ENCODE measurements at regions not wholly inside any gene's neighbourhood (a gene's known extent, or its start where the extent isn't known, plus 50 kb on each side); places are given as distances from the start of the nearest gene placed in this dataset.

DNA sequence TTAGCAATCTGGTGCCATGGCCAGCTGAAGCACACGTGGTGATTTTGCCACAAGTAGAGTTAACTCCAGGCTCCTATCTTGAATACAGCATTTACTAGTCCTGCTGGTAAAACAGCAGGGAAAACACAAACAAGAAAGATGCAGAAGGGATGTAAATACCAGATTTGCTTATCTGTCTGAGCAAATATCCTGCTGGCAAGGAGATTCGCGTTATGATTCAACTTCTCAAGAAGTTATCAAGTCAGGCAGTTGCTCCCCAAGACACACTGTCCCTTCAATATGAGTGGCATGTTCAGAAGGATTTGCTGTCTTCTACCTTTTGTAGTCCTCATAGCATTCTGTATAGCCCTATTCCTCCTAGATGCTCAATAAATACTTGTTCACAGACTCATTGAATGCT lies 171.2 kb upstream of the EGLN3 start:
- no peak for DNase-seq

- no peak for DNase-seq
These were observed 169.5 kb upstream of the EGLN3 start for GRCh38 chr14:34120185-34120977.

- no peak for DNase-seq
These were observed 168.4 kb upstream of the EGLN3 start for GRCh38 chr14:34119107-34119858.

- DNase-seq, result no peak
These were observed 163.1 kb upstream of the EGLN3 start for GRCh38 chr14:34113991-34114390.

- no peak for DNase-seq
These were observed 162.2 kb upstream of the EGLN3 start for GRCh38 chr14:34113005-34113511.

GRCh38 chr14:34111953-34112352 lies 161.1 kb upstream of the EGLN3 start:
- no peak for DNase-seq

DNA sequence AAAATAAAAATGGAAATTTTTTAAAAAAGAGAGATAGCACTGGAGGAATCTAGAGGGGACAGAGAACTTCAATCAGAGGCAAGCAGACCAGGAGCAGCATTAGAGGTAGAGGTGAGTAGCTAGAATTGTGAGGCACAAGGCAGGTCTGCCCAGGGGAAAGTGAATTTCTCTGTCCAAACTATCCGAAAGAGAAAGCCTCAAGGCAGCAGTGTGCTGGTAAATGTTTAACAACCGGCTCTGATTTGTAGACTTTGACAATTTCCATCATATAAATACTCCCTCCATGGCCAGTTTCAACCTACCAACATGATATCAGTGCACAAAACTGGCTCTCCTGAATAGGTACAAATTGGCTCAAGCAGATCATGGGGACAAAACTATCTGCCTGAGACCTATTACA lies 160.6 kb upstream of the EGLN3 start:
- DNase-seq, result no peak

DNA sequence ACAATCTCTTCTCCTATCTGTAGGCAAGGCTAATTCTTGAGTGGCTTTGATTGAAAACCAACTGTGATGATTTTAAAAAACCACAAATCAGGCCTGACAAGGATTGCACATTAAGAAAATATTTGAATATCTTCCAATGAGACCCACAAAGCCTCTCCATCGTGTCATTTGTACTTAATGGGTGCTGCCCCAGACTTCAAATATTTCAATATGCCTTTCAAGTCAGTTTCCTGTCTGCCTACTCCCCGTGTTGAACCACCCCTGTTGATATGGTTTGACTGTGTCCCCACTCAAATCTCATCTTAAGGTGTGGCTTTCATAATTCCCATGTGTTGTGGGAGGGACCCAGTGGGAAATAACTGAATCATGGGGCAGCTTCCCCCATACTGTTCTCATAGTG lies 159.7 kb upstream of the EGLN3 start:
- no peak for DNase-seq

GRCh38 chr14:34107441-34107840 lies 156.6 kb upstream of the EGLN3 start:
- DNase-seq, result no peak

DNA sequence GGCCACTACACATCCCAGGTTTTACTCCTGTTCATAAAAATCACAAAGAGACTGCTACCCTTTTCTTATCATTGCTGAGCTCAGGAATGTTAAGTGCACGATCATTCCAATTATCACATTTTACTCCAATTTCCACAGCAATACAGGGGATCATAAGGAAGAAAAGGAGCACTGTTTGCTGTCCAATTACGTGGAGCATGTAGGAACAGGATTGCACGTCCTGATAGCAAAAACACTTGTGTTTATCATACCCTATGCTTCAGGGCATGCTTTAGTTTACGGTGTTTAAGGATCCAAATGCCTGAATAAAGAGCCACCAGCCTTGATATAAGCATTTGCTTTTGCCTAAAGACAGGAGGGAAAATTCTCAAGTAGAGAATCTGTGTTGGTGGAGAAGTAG lies 155.4 kb upstream of the EGLN3 start:
- no peak for DNase-seq

DNA sequence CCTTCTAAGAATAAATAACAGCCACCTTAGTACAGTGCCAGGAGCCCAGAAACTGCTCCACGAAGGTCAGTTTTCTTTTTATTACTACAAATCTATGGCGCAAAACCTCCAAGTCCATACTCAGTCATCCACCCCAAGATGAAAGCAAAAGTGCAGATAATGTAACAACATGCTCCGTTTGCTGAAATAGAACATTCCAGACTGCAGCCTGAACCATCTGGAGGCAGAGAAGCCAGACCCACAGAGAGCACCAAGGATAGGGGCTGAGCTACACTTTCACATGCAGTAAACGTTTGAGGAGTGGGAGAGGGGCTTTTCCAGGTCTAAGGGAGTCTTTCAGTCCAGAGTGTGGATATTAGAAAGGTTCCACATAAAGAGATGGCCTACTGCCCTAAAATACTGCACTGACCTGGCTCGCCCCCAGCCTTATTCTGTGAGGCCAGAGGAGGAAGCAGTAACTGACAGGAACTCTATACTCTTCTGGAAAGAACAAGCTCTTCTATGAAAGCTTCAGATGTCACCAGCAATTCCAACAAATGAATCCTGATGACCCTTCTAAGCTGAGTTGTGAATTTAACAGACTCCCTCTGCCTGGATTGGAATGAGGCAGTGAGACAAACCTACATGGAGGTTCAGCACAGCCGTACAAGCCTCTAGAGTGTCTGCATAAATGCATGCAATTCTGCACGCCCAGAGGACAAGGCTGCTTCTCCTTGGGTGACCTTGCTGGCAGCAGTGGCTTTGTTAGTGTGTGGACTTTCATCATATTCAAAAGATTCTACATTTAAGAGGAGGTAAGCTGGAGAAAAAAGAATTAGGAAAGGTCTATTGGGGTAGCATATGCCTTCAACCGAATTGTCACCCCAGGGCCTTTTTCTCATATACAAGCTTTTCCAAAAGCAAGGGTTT lies 153.9 kb upstream of the EGLN3 start:
- DNase-seq, result no peak

DNA sequence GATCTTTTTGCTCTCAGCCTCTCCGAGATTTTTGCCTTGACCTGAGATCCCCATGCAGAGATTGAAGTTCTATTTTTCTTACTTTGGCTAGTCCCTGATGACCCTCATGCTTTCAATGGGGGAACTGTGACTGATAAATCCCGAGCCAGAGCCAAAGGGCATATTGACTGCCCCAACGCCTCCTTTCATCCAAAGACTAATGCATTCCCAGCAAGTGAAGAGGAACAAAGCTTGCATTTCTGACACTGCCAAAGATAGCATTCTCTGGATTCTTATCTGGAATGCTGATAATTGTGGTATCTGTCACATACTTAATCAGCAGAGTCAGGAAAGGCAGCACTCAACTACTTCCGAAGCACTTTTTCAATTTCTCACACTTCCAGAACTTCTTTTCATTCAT lies 152.3 kb upstream of the EGLN3 start:
- no peak for DNase-seq

DNA sequence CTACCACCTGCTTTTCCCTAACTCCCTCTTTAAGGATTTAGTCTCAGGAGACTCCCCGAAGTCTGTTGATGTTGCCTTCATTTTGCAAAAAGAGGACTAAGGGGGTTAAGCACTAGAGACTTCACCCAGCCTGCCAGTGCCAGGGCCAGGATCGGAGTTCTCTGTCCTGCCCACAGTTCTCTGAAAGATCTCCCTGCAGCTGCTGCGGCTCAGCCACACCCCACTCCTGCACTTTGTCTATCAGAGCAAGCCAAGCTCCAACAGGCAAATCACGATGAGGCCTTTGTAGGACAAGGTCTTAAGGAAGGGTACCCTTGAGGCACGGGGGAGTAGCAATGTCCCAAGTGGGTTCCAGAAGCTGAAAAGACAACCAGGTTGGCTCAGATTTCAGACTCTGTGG lies 148.8 kb upstream of the EGLN3 start:
- no peak for DNase-seq

DNA sequence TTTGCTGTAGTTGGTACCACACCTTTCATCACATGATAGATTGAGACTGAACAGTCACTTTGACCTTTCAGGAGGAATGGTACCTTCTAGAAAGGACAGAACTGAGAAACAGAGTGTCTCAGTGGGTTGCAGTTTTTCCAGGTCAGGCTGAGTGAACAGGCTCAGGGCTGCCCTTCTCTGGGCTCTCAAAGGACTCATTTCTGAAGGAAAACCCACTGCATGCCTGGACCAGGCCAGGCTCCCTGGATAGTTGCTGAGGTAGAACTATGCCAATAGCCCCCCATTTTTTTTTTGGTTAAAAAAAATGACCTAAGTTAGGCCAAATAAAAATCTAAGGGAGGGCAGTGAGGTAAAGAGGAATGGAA lies 148.1 kb upstream of the EGLN3 start:
- DNase-seq, result no peak

DNA sequence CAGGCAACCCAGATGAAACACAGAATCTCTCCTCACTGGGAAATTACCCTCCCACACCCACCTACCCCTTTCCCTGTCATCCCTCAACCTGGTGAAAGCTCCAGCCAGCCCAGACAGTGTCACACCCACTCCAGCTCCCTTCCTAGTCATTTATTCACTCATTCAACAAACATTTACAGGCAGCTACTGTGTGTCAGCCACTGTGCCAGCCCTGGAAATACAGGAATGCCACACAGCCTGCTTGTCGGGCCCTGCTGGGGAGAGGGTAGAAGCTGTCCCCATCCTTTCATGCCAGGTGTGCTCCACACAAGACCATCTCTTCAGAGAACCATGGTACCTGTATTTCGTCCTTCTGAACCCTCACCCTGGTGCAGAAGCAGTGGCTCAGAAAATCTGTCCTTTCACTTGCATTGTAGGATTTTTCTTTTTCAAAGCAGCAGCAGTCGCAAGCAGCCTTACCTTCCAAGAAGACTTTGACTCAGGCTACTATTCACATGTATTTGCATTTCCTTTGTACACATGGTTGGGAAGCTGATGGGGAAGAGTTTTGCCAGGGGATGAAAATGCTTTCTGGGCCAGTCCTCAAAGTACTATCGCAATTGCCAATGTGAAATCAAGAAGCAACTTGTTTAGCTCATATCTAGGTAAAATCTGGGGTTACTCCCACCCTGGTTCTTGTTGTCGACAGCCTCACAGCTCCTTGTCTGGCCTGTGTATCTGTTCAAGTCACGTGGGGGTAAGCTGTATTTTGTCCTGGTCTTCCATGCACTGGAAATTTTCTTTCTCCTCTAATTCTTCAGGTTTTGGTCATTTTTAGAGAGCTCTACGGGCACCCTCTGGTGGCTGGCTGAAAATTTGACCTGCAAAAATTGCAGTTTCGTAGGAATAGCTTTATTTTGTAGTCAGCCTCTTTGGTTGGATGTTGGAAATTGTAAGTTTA lies 147.4 kb upstream of the EGLN3 start:
- DNase-seq, result no peak

- no peak for DNase-seq
These were observed 146.8 kb upstream of the EGLN3 start for GRCh38 chr14:34097644-34098043.

GRCh38 chr14:34094384-34094783 lies 143.5 kb upstream of the EGLN3 start:
- DNase-seq, result no peak

DNA sequence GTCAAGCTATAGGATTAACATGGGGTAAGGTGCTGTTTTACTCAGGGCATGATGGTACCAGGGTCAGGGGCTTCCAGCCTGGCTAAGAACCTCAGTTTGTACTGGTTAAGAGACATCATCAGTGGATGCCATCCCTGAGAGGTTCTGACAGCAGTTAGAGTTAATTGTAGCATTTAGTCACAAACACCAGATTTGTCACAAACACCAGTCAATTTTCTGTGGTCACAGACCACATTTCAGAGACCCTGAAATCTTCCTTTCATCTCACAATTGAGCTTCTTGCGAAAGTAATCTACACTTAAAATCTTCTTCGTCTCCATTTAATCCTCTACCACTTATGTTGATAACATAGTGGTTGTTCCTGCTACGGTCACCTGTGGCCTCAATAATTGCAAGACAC lies 143.0 kb upstream of the EGLN3 start:
- DNase-seq, result no peak

DNA sequence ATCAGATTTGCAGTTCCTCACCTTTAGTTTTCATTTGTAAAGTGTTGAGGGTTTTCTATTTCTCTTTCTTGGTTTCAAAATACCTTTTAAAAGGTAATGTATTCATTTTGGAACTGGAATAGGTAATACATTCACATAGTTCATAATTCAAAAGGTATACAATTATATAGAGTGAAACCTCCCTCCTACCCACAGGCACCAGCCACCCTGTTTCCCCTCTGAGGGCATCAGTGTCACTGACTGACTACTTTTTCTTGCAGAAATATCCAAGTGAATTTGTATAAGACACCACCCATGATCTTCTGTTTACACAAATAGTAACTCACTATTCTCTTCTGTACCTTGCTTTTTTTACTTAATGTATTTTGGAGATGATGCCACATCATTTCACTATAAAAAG lies 139.6 kb upstream of the EGLN3 start:
- DNase-seq, result no peak

DNA sequence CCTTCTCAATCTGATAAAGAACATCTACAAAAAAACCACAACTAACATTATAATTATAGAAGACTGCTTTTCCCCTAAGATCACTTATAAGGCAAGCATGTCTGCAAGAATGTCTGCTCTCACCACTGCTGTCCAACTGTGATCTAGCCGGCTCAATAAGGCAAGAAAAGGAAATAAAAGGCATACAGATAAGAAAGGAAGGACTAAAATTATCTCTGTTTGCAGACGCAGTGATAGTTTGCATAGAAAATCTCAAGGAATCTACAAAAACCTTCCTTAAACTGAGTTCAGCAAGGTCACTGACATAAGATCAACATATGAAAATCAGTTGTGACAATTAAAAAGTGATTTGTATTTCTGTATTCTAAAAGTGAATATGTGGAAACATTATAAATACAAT lies 138.0 kb upstream of the EGLN3 start:
- DNase-seq, result no peak

GRCh38 chr14:34087571-34087970 lies 136.7 kb upstream of the EGLN3 start:
- DNase-seq, result no peak

DNA sequence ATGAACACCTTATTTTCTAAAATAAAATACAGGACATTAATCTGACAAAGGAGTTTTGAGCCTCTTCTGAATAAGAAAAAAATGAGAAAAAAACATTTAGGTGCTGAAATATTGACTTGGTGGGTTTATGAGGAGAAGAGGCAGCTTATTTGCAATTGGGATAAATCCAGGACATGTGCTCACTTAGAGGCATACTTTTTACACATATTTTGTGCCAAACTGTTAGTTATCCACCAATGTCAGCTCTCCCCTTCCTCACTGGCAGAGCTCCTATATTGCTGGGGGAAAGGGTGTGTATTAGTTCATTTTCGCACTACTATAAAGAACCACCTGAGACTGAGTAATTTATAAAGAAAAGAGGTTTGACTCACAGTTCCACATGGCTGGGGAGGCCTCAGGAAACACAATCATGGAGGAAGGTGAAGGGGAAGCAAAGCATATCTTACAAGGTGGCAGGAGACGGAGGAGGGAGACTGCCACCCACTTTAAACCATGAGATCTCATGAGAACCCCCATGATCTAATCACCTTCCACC lies 135.4 kb upstream of the EGLN3 start:
- no peak for DNase-seq
